ENCODE measurements at regions not wholly inside any gene's neighbourhood (a gene's known extent, or its start where the extent isn't known, plus 50 kb on each side); places are given as distances from the start of the nearest gene placed in this dataset.
"Not testable (repeated sequence)": the region's sequence is repeated elsewhere in the genome, so short reads cannot be mapped to it uniquely, and the experiment has no call there.

DNA sequence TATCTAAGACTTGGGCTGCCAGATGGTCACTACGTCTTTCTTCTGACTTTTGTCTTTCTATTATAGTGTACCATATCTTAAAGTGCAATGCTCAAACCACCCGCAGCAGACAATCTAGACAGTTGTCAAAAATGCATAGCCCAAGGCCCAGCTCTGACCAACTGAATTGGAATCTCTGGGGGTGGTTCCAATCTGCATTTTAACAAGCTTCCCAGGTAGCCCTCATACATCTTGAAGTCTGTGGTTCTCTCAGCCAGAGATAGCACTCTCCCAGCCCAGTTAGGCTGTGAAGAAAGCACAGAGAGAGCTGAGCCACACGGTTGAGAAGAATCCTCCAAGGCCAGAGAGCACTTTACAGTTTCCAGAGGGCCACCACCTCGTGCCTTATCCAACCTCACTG lies 128.2 kb upstream of the HAND1 start:
- TF ChIP-seq CTCF (IDR thresholded peaks at IDR 0.05; ENCODE audit: low read depth, low read length): no peak
- DNase-seq (ENCODE audit: extremely low read depth, low read depth): no peak

DNA sequence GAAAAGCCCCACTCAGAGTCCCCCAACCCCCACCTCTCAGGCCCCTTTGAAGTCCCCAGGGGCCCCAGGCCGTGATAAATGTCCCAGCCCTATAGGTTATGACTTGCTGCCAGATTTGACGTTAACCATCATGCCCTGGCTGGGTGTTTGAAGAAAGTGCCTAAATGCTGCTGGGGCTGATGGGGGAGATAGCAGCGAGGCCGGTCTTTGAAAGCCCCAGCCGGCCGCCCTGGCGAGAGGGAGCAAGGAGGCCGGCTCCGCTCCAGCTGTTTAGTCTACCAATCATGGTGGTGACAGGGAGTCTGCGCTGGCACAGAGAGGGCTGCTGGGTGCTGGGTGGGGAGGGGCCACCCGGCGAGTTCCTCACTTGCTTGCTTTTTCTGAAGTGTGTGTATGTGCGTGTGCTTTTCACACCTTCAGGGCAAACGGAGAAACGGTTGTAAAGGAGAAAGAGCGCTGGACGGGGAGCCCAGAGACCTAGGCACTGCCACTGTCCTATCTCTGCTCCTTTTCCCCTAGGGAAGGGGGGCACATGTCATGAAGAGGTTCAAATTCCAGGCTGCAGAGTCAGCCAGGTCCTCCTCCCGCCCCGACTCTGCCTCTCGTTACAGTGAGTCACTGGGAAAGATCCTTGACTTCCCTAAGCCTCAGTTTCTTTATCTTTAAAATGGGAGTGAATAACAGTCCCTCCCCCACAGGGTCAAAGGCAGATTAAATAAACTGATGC lies 126.1 kb upstream of the HAND1 start:
- TF ChIP-seq CTCF (IDR thresholded peaks at IDR 0.05; ENCODE audit: low read depth, low read length): no peak
- DNase-seq (ENCODE audit: extremely low read depth, low read depth): no peak

DNA sequence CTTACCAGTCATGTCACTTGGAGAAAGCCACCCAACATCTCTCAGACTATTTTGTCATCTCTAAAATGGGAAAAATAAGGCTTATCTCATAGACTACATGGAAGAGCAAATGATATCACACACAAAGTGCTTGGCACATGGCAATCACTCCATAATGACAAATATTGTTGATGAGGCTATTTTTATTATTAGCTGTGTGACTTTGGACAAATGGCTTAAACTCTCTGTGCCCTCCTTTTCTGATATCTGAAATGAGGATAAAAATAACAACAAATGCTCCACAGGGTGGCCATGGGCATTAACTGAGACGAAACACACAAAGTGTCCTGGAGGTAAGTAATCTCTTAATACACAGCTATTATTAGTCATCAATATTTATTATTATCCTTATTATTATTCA lies 125.5 kb upstream of the HAND1 start:
- DNase-seq (ENCODE audit: extremely low read depth, low read depth): no peak
- TF ChIP-seq CTCF (IDR thresholded peaks at IDR 0.05; ENCODE audit: low read depth, low read length): no peak

DNA sequence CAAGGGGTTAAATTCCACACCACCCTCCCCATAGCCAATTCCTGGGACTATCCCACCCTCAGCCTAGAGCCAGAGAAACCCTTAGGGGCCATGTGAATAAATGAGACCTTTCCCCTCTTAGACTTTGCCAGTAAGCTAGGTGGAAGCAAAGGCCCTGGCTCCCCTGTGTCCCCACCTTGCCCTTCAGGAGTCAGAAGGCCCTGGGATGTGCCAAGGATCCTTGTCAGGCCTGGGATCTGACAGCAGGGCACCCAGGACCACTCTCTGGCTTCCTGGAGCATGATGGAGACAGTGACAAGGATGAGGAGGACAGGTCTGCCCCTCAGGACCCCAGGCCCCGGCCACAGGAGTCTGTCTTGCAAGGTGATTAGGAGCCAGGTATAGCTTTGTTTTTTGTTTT lies 125.0 kb upstream of the HAND1 start:
- no peak for DNase-seq (ENCODE audit: extremely low read depth, low read depth)
- TF ChIP-seq CTCF (IDR thresholded peaks at IDR 0.05; ENCODE audit: low read depth, low read length): no peak

GRCh38 chr5:154601014-154601413 lies 123.0 kb upstream of the HAND1 start:
- no peak for DNase-seq (ENCODE audit: extremely low read depth, low read depth)
- TF ChIP-seq CTCF (IDR thresholded peaks at IDR 0.05; ENCODE audit: low read depth, low read length): no peak

GRCh38 chr5:154598021-154598420 lies 120.0 kb upstream of the HAND1 start:
- no peak for TF ChIP-seq CTCF (IDR thresholded peaks at IDR 0.05; ENCODE audit: low read depth, low read length)
- no peak for DNase-seq (ENCODE audit: extremely low read depth, low read depth)

GRCh38 chr5:154596844-154597243 lies 118.8 kb upstream of the HAND1 start:
- DNase-seq (ENCODE audit: extremely low read depth, low read depth): not testable (repeated sequence)

- TF ChIP-seq CTCF (IDR thresholded peaks at IDR 0.05; ENCODE audit: low read depth, low read length): no peak
- DNase-seq (ENCODE audit: extremely low read depth, low read depth): no peak
These were observed 117.6 kb upstream of the HAND1 start for GRCh38 chr5:154595662-154596061.
